ENCODE measurements at regions not wholly inside any gene's neighbourhood (a gene's known extent, or its start where the extent isn't known, plus 50 kb on each side); places are given as distances from the start of the nearest gene placed in this dataset.
"Not testable (repeated sequence)": the region's sequence is repeated elsewhere in the genome, so short reads cannot be mapped to it uniquely, and the experiment has no call there.

GRCh38 chr6:18527836-18528743 lies 140.9 kb downstream of the RNF144B start:
- no peak for DNase-seq (ENCODE audit: low read depth)

- DNase-seq (ENCODE audit: low read depth) = no peak
These were observed 143.1 kb downstream of the RNF144B start for GRCh38 chr6:18530201-18530600.

- no peak for DNase-seq (ENCODE audit: low read depth)
These were observed 145.0 kb downstream of the RNF144B start for GRCh38 chr6:18532139-18532538.

GRCh38 chr6:18533793-18534192 lies 146.6 kb downstream of the RNF144B start:
- no peak for DNase-seq (ENCODE audit: low read depth)

GRCh38 chr6:18536591-18537055 lies 149.5 kb downstream of the RNF144B start:
- DNase-seq (ENCODE audit: low read depth) = no peak

GRCh38 chr6:18538315-18538714 lies 151.2 kb downstream of the RNF144B start:
- DNase-seq (ENCODE audit: low read depth) = no peak

- DNase-seq (ENCODE audit: low read depth) = no peak
These were observed 155.9 kb downstream of the RNF144B start for GRCh38 chr6:18543051-18543450.

- not testable (repeated sequence) for DNase-seq (ENCODE audit: low read depth)
These were observed 158.0 kb downstream of the RNF144B start for GRCh38 chr6:18545142-18545541.

- no peak for DNase-seq (ENCODE audit: low read depth)
These were observed 158.6 kb downstream of the RNF144B start for GRCh38 chr6:18545726-18546125.

GRCh38 chr6:18550119-18550518 lies 163.0 kb downstream of the RNF144B start:
- DNase-seq (ENCODE audit: low read depth) = no peak

GRCh38 chr6:18551228-18551627 lies 164.1 kb downstream of the RNF144B start:
- DNase-seq (ENCODE audit: low read depth) = no peak

- DNase-seq (ENCODE audit: low read depth) = no peak
These were observed 168.6 kb downstream of the RNF144B start for GRCh38 chr6:18555750-18556149.

GRCh38 chr6:18561037-18561750 lies 174.0 kb downstream of the RNF144B start:
- DNase-seq (ENCODE audit: low read depth) = no peak

- no peak for DNase-seq (ENCODE audit: low read depth)
These were observed 175.6 kb downstream of the RNF144B start for GRCh38 chr6:18562726-18563125.

- no peak for DNase-seq (ENCODE audit: low read depth)
These were observed 177.6 kb downstream of the RNF144B start for GRCh38 chr6:18564775-18565174.

- DNase-seq (ENCODE audit: low read depth) = no peak
These were observed 178.1 kb downstream of the RNF144B start for GRCh38 chr6:18565231-18565630.

GRCh38 chr6:18567380-18567779 lies 180.2 kb downstream of the RNF144B start:
- no peak for DNase-seq (ENCODE audit: low read depth)

- no peak for DNase-seq (ENCODE audit: low read depth)
These were observed 190.3 kb downstream of the RNF144B start for GRCh38 chr6:18577491-18577890.

GRCh38 chr6:18579166-18579565 lies 192.0 kb downstream of the RNF144B start:
- no peak for DNase-seq (ENCODE audit: low read depth)

GRCh38 chr6:18579869-18580268 lies 192.7 kb downstream of the RNF144B start:
- DNase-seq (ENCODE audit: low read depth) = no peak

- no peak for DNase-seq (ENCODE audit: low read depth)
These were observed 197.2 kb downstream of the RNF144B start for GRCh38 chr6:18584372-18584771.

- no peak for DNase-seq (ENCODE audit: low read depth)
These were observed 198.0 kb downstream of the RNF144B start for GRCh38 chr6:18585032-18585573.

- DNase-seq (ENCODE audit: low read depth) = no peak
These were observed 199.0 kb downstream of the RNF144B start for GRCh38 chr6:18586133-18586532.
